Body of pancreas (tissue), 4 donors: ENCODE measurements at regions not wholly inside any gene's neighbourhood (a gene's known extent, or its start where the extent isn't known, plus 50 kb on each side); places are given as distances from the start of the nearest gene placed in this dataset.

Source experiments
- POLR2A ChIP-seq, 3 donors: fragments of 450-650 bp; IDR thresholded peaks; one replicate each; pipeline ENCODE4 v1.6.1; 2016; ENCODE audit warnings: antibody characterized with exemption in 3 of 3, mild to moderate bottlenecking in 2 of 3
- TF ChIP-seq, protein P1 (sequence below), 7 experiments: fragments of 450-650 bp in 4 of 7; fragments of 200-600 bp in 3 of 7; sonication (generic) in 3 of 7; IDR thresholded peaks; one replicate each; pipeline ENCODE4 v1.5.1; 2016 to 2019; ENCODE audit warnings: antibody characterized with exemption in 7 of 7

- TF ChIP-seq, protein P1, sequence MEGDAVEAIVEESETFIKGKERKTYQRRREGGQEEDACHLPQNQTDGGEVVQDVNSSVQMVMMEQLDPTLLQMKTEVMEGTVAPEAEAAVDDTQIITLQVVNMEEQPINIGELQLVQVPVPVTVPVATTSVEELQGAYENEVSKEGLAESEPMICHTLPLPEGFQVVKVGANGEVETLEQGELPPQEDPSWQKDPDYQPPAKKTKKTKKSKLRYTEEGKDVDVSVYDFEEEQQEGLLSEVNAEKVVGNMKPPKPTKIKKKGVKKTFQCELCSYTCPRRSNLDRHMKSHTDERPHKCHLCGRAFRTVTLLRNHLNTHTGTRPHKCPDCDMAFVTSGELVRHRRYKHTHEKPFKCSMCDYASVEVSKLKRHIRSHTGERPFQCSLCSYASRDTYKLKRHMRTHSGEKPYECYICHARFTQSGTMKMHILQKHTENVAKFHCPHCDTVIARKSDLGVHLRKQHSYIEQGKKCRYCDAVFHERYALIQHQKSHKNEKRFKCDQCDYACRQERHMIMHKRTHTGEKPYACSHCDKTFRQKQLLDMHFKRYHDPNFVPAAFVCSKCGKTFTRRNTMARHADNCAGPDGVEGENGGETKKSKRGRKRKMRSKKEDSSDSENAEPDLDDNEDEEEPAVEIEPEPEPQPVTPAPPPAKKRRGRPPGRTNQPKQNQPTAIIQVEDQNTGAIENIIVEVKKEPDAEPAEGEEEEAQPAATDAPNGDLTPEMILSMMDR (IDR thresholded peaks at IDR 0.05) = no peak
- no peak for TF ChIP-seq POLR2A (IDR thresholded peaks at IDR 0.05)
These were observed 210.9 kb downstream of the TFAP2B start for GRCh38 chr6:51029561-51029960.
